ENCODE measurements at regions not wholly inside any gene's neighbourhood (a gene's known extent, or its start where the extent isn't known, plus 50 kb on each side); places are given as distances from the start of the nearest gene placed in this dataset.

GRCh38 chr13:62162860-62163259 is 747.2 kb upstream of the PCDH20 start:
- intact Hi-C loops (cut with micrococcal nuclease): no loop called here
- CTCF ChIA-PET: no interaction called here
- Histone ChIP-seq H3K36me3 (ENCODE audit: control insufficient read depth in 1 of 2, insufficient read depth in 2 of 2, low read length in 2 of 2) (no peaks in the 10 kb centered on the region), H3K4me1 (ENCODE audit: control insufficient read depth in 1 of 2, insufficient read depth in 2 of 2, low read length in 2 of 2) (no peaks in the 10 kb centered on the region), H3K4me3 (replicated peaks in 1 of 2; ENCODE audit: low read depth in 1 of 2, low read length in 2 of 2) (no peak overlapping the region), H3K27ac (ENCODE audit: low read depth, low read length) (no peak overlapping the region), H3K79me2 (ENCODE audit: insufficient read depth, low read length) (no peaks in the 10 kb centered on the region), H3K9me2 (ENCODE audit: insufficient read depth) (no peaks in the 10 kb centered on the region), H4K20me1 (ENCODE audit: insufficient read depth) (no peaks in the 10 kb centered on the region), H3K9me3 (ENCODE audit: control insufficient read depth in 1 of 2, insufficient read depth in 1 of 2, low read depth in 1 of 2, low read length in 2 of 2) (no peaks in the 10 kb centered on the region), H2AFZ (ENCODE audit: low read depth, low read length, poor library complexity, severe bottlenecking) (no peak overlapping the region), H3K27me3 (ENCODE audit: insufficient read depth, low read length) (no peaks in the 10 kb centered on the region), H3K9ac (ENCODE audit: low read length) (no peak overlapping the region), H3K4me2 (ENCODE audit: low read length) (no peak overlapping the region)
- ATAC-seq: no peak
- RAD21 ChIA-PET (ENCODE audit: low non-redundant PET in 1 of 2, low total read pairs in 2 of 2, uncharacterized antibody in 2 of 2, unreplicated experiment in 2 of 2): no interaction called here
- BruUV-seq (replicated peaks): no TSS peak
- TF ChIP-seq ELF1 (IDR thresholded peaks at IDR 0.05; ENCODE audit: borderline replicate concordance, low read depth): no peak
- TF ChIP-seq CEBPB (IDR thresholded peaks at IDR 0.05; ENCODE audit: low read depth): no peak
- no peak for TF ChIP-seq SRF (IDR thresholded peaks at IDR 0.05; ENCODE audit: low read depth)
- TF ChIP-seq ZNF274 (IDR thresholded peaks at IDR 0.05; ENCODE audit: low read depth, low read length): no peak
- no peak for TF ChIP-seq MAX (IDR thresholded peaks at IDR 0.05)
- no peak for TF ChIP-seq CTCF (IDR thresholded peaks at IDR 0.05 in 2 of 3, conservative IDR thresholded peaks at IDR 0.05 in 1 of 3; ENCODE audit: borderline replicate concordance in 1 of 3, insufficient read depth in 1 of 3, low read depth in 2 of 3, low read length in 2 of 3)
- no peak for TF ChIP-seq TCF7L2 (IDR thresholded peaks at IDR 0.05; ENCODE audit: borderline replicate concordance, extremely low read depth, insufficient read depth, insufficient read length)
- TF ChIP-seq EZH2 (IDR thresholded peaks at IDR 0.05): no peak
- no peak for TF ChIP-seq ATF3 (IDR thresholded peaks at IDR 0.05)
- TF ChIP-seq ZBTB33 (IDR thresholded peaks at IDR 0.05; ENCODE audit: extremely low read depth, insufficient replicate concordance, low read length): no peak
- TF ChIP-seq REST (IDR thresholded peaks at IDR 0.05; ENCODE audit: low read depth): no peak
- no peak for TF ChIP-seq CBX3 (IDR thresholded peaks at IDR 0.05; ENCODE audit: low read depth)
- no peak for TF ChIP-seq POLR2AphosphoS5 (IDR thresholded peaks at IDR 0.05; ENCODE audit: low read depth, low read length)
- no peak for TF ChIP-seq SIN3A (IDR thresholded peaks at IDR 0.05; ENCODE audit: low read depth)
- no peak for TF ChIP-seq EZH2phosphoT487 (IDR thresholded peaks at IDR 0.05; ENCODE audit: borderline replicate concordance)
- no peak for TF ChIP-seq JUND (IDR thresholded peaks at IDR 0.05)
- no peak for TF ChIP-seq YY1 (IDR thresholded peaks at IDR 0.05; ENCODE audit: extremely low read depth, insufficient replicate concordance, low read depth, low read length)
- no peak for TF ChIP-seq SP1 (IDR thresholded peaks at IDR 0.05; ENCODE audit: low read depth)
- DNase-seq (ENCODE audit: low read depth, low spot score): no peak
- POLR2A ChIA-PET: no interaction called here

Measured in HCT116 (cell line).